ENCODE measurements at regions not wholly inside any gene's neighbourhood (a gene's known extent, or its start where the extent isn't known, plus 50 kb on each side); places are given as distances from the start of the nearest gene placed in this dataset.
A peak's percentile ranks its signal among the peaks of the same experiment; 100 is the strongest.
"Not testable (repeated sequence)": the region's sequence is repeated elsewhere in the genome, so short reads cannot be mapped to it uniquely, and the experiment has no call there.

- Histone ChIP-seq H3K9me3 (ENCODE audit: control extremely low read depth in 1 of 5, control insufficient read depth in 4 of 5, insufficient read depth in 2 of 5, low read depth in 1 of 5, low read length in 4 of 5) (peaks cover 0 to 6% (median 0%) of the 10 kb centered on the region in 5 experiments), H3K36me3 (ENCODE audit: control insufficient read depth in 4 of 4, insufficient read depth in 4 of 4, low read length in 3 of 4) (no peaks in the 10 kb centered on the region), H3K27me3 (replicated peaks in 2 of 5; ENCODE audit: control insufficient read depth in 4 of 5, insufficient read depth in 5 of 5, low read length in 4 of 5) (peaks cover 0 to 3% (median 0%) of the 10 kb centered on the region in 5 experiments), H3K27ac (ENCODE audit: insufficient read depth in 1 of 2, low read depth in 1 of 2, low read length in 2 of 2, poor library complexity in 1 of 2, severe bottlenecking in 2 of 2) (no peak overlapping the region), H3K4me3 (ENCODE audit: control insufficient read depth in 1 of 7, extremely low read depth in 1 of 7, insufficient read depth in 4 of 7, low read depth in 2 of 7, low read length in 6 of 7) (no peak overlapping the region), H3K4me1 (ENCODE audit: control extremely low read depth in 1 of 4, control insufficient read depth in 4 of 4, insufficient read depth in 4 of 4, low read length in 3 of 4) (no peaks in the 10 kb centered on the region)
- POLR2A ChIA-PET = no interaction called here
- DNase-seq = no peak
- CTCF ChIA-PET = no interaction called here
Observed at GRCh38 chr17:16875662-16876061, 96.3 kb downstream of the TNFRSF13B start.

GRCh38 chr17:16874216-16874615 is 97.7 kb downstream of the TNFRSF13B start:
- CTCF ChIA-PET = not testable (repeated sequence)
- 87% methylated on average over 9 of the region's 12 CpGs for WGBS (ENCODE audit: insufficient coverage)

GRCh38 chr17:16873174-16874035 is 98.5 kb downstream of the TNFRSF13B start:
- Histone ChIP-seq H3K4me1 (ENCODE audit: control extremely low read depth in 1 of 4, control insufficient read depth in 4 of 4, insufficient read depth in 4 of 4, low read length in 3 of 4) (no peaks in the 10 kb centered on the region), H3K27ac (ENCODE audit: insufficient read depth in 1 of 2, low read depth in 1 of 2, low read length in 2 of 2, poor library complexity in 1 of 2, severe bottlenecking in 2 of 2) (no peak overlapping the region), H3K36me3 (ENCODE audit: control insufficient read depth in 4 of 4, insufficient read depth in 4 of 4, low read length in 3 of 4) (no peaks in the 10 kb centered on the region), H3K4me3 (ENCODE audit: control insufficient read depth in 1 of 7, extremely low read depth in 1 of 7, insufficient read depth in 4 of 7, low read depth in 2 of 7, low read length in 6 of 7) (no peak overlapping the region), H3K27me3 (replicated peaks in 2 of 5; ENCODE audit: control insufficient read depth in 4 of 5, insufficient read depth in 5 of 5, low read length in 4 of 5) (peaks cover 0 to 3% (median 0%) of the 10 kb centered on the region in 5 experiments), H3K9me3 (ENCODE audit: control extremely low read depth in 1 of 5, control insufficient read depth in 4 of 5, insufficient read depth in 2 of 5, low read depth in 1 of 5, low read length in 4 of 5) (peaks cover 0 to 6% (median 0%) of the 10 kb centered on the region in 5 experiments)
- ChIA-PET CTCF (no interaction called here), POLR2A (no interaction called here)
- DNase-seq = peak; percentile 6 to 23 (median 17)
- WGBS (ENCODE audit: insufficient coverage) = 58% methylated on average over 15 of the region's 15 CpGs

More at GRCh38 chr17:16874216-16874615, 97.7 kb downstream of the TNFRSF13B start:
- H3K4me3 ChIP-seq (ENCODE audit: control insufficient read depth in 1 of 7, extremely low read depth in 1 of 7, insufficient read depth in 4 of 7, low read depth in 2 of 7, low read length in 6 of 7); H3K4me1 ChIP-seq (ENCODE audit: control extremely low read depth in 1 of 4, control insufficient read depth in 4 of 4, insufficient read depth in 4 of 4, low read length in 3 of 4); DNase-seq; H3K27ac ChIP-seq (ENCODE audit: insufficient read depth in 1 of 2, low read depth in 1 of 2, low read length in 2 of 2, poor library complexity in 1 of 2, severe bottlenecking in 2 of 2); H3K9me3 ChIP-seq (ENCODE audit: control extremely low read depth in 1 of 5, control insufficient read depth in 4 of 5, insufficient read depth in 2 of 5, low read depth in 1 of 5, low read length in 4 of 5); POLR2A ChIA-PET; H3K36me3 ChIP-seq (ENCODE audit: control insufficient read depth in 4 of 4, insufficient read depth in 4 of 4, low read length in 3 of 4); H3K27me3 ChIP-seq (replicated peaks in 2 of 5; ENCODE audit: control insufficient read depth in 4 of 5, insufficient read depth in 5 of 5, low read length in 4 of 5): not testable (repeated sequence)

- no peaks in the 10 kb centered on the region for H3K36me3 ChIP-seq (ENCODE audit: control insufficient read depth in 4 of 4, insufficient read depth in 4 of 4, low read length in 3 of 4)
- 92% methylated on average over 11 of the region's 16 CpGs for WGBS (ENCODE audit: insufficient coverage)
- H3K9me3 ChIP-seq (ENCODE audit: control extremely low read depth in 1 of 5, control insufficient read depth in 4 of 5, insufficient read depth in 2 of 5, low read depth in 1 of 5, low read length in 4 of 5) = peaks cover 0 to 4% (median 0%) of the 10 kb centered on the region in 5 experiments
- no peaks in the 10 kb centered on the region for H3K4me1 ChIP-seq (ENCODE audit: control extremely low read depth in 1 of 4, control insufficient read depth in 4 of 4, insufficient read depth in 4 of 4, low read length in 3 of 4)
- POLR2A ChIA-PET = no interaction called here
- CTCF ChIA-PET = no interaction called here
- no peak overlapping the region for H3K27ac ChIP-seq (ENCODE audit: insufficient read depth in 1 of 2, low read depth in 1 of 2, low read length in 2 of 2, poor library complexity in 1 of 2, severe bottlenecking in 2 of 2)
- DNase-seq = no peak
- H3K27me3 ChIP-seq (replicated peaks in 2 of 5; ENCODE audit: control insufficient read depth in 4 of 5, insufficient read depth in 5 of 5, low read length in 4 of 5) = peaks cover 0 to 3% (median 0%) of the 10 kb centered on the region in 5 experiments
- no peak overlapping the region for H3K4me3 ChIP-seq (ENCODE audit: control insufficient read depth in 1 of 7, extremely low read depth in 1 of 7, insufficient read depth in 4 of 7, low read depth in 2 of 7, low read length in 6 of 7)
Observed at GRCh38 chr17:16872351-16873173, 99.4 kb downstream of the TNFRSF13B start.

- H3K27ac ChIP-seq (ENCODE audit: insufficient read depth in 1 of 2, low read depth in 1 of 2, low read length in 2 of 2, poor library complexity in 1 of 2, severe bottlenecking in 2 of 2); H3K36me3 ChIP-seq (ENCODE audit: control insufficient read depth in 4 of 4, insufficient read depth in 4 of 4, low read length in 3 of 4); POLR2A ChIA-PET; H3K9me3 ChIP-seq (ENCODE audit: control extremely low read depth in 1 of 5, control insufficient read depth in 4 of 5, insufficient read depth in 2 of 5, low read depth in 1 of 5, low read length in 4 of 5); H3K4me1 ChIP-seq (ENCODE audit: control extremely low read depth in 1 of 4, control insufficient read depth in 4 of 4, insufficient read depth in 4 of 4, low read length in 3 of 4); CTCF ChIA-PET; H3K4me3 ChIP-seq (ENCODE audit: control insufficient read depth in 1 of 7, extremely low read depth in 1 of 7, insufficient read depth in 4 of 7, low read depth in 2 of 7, low read length in 6 of 7); DNase-seq; H3K27me3 ChIP-seq (replicated peaks in 2 of 5; ENCODE audit: control insufficient read depth in 4 of 5, insufficient read depth in 5 of 5, low read length in 4 of 5): not testable (repeated sequence)
- WGBS (ENCODE audit: insufficient coverage) = 94% methylated on average over 14 of the region's 17 CpGs
Observed at GRCh38 chr17:16871446-16872190, 100.3 kb downstream of the TNFRSF13B start.

GRCh38 chr17:16870253-16871245 is 101.4 kb downstream of the TNFRSF13B start:
- WGBS (ENCODE audit: insufficient coverage) = 88% methylated on average over 19 of the region's 26 CpGs
- no peak for DNase-seq
- Histone ChIP-seq H3K9me3 (ENCODE audit: control extremely low read depth in 1 of 5, control insufficient read depth in 4 of 5, insufficient read depth in 2 of 5, low read depth in 1 of 5, low read length in 4 of 5) (no peaks in the 10 kb centered on the region), H3K4me1 (ENCODE audit: control extremely low read depth in 1 of 4, control insufficient read depth in 4 of 4, insufficient read depth in 4 of 4, low read length in 3 of 4) (no peaks in the 10 kb centered on the region), H3K27ac (ENCODE audit: insufficient read depth in 1 of 2, low read depth in 1 of 2, low read length in 2 of 2, poor library complexity in 1 of 2, severe bottlenecking in 2 of 2) (no peak overlapping the region), H3K36me3 (ENCODE audit: control insufficient read depth in 4 of 4, insufficient read depth in 4 of 4, low read length in 3 of 4) (no peaks in the 10 kb centered on the region), H3K4me3 (ENCODE audit: control insufficient read depth in 1 of 7, extremely low read depth in 1 of 7, insufficient read depth in 4 of 7, low read depth in 2 of 7, low read length in 6 of 7) (no peak overlapping the region), H3K27me3 (replicated peaks in 2 of 5; ENCODE audit: control insufficient read depth in 4 of 5, insufficient read depth in 5 of 5, low read length in 4 of 5) (peaks cover 0 to 3% (median 0%) of the 10 kb centered on the region in 5 experiments)
- ChIA-PET POLR2A (no interaction called here), CTCF (no interaction called here)

All from common myeloid progenitor, CD34-positive (primary cell).